IPS-18c (cell line): ENCODE measurements at regions not wholly inside any gene's neighbourhood (a gene's known extent, or its start where the extent isn't known, plus 50 kb on each side); places are given as distances from the start of the nearest gene placed in this dataset.
"Not testable (repeated sequence)": the region's sequence is repeated elsewhere in the genome, so short reads cannot be mapped to it uniquely, and the experiment has no call there.

Experiments
- H3K4me3 ChIP-seq: 2 replicates; pipeline ENCODE4 v1.7.0; 2013; ENCODE audit warnings: low read depth, mild to moderate bottlenecking, low read length, moderate library complexity; ENCODE audit not compliant: insufficient read depth
- H3K9me3 ChIP-seq: one replicate; pipeline ENCODE4 v1.6.1; 2013; ENCODE audit warnings: mild to moderate bottlenecking, low read length, moderate library complexity; ENCODE audit not compliant: control insufficient read depth, insufficient read depth

GRCh38 chr21:13969002-13969401, 241.8 kb downstream of the LIPI start:
- H3K4me3 ChIP-seq, H3K9me3 ChIP-seq: not testable (repeated sequence)

- not testable (repeated sequence) for H3K4me3 ChIP-seq, H3K9me3 ChIP-seq
Observed at GRCh38 chr21:13963259-13963658, 247.5 kb downstream of the LIPI start.

GRCh38 chr21:13937236-13937635, 273.5 kb downstream of the LIPI start:
- Histone ChIP-seq H3K9me3 (peaks cover 10% of the 10 kb centered on the region), H3K4me3 (no peak overlapping the region)

GRCh38 chr21:13936033-13936937, 274.5 kb downstream of the LIPI start:
- not testable (repeated sequence) for H3K9me3 ChIP-seq, H3K4me3 ChIP-seq

GRCh38 chr21:13935396-13936032, 275.2 kb downstream of the LIPI start:
- H3K9me3 ChIP-seq, H3K4me3 ChIP-seq: not testable (repeated sequence)

DNA sequence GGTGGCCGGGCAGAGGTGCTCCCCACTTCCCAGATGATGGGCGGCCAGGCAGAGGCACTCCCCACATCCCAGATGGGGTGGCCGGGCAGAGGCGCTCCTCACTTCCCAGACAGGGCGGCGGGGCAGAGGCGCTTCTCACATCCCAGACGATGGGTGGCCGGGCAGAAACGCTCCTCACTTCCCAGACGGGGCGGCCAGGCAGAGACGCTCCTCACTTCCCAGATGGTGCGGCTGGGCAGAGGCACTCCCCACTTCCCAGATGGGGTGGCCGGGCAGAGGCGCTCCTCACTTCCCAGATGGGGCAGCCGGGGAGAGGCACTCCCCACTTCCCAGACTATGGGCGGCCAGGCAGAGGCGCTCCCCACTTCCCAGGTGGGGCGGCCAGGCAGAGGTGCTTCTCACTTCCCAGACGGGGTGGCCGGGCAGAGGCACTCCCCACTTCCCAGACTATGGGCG, 275.8 kb downstream of the LIPI start:
- H3K9me3 ChIP-seq, H3K4me3 ChIP-seq: not testable (repeated sequence)

- H3K9me3 ChIP-seq, H3K4me3 ChIP-seq: not testable (repeated sequence)
Observed at GRCh38 chr21:13923175-13923574, 287.6 kb downstream of the LIPI start.

GRCh38 chr21:13921455-13921854, 289.3 kb downstream of the LIPI start:
- H3K9me3 ChIP-seq, H3K4me3 ChIP-seq: not testable (repeated sequence)

DNA sequence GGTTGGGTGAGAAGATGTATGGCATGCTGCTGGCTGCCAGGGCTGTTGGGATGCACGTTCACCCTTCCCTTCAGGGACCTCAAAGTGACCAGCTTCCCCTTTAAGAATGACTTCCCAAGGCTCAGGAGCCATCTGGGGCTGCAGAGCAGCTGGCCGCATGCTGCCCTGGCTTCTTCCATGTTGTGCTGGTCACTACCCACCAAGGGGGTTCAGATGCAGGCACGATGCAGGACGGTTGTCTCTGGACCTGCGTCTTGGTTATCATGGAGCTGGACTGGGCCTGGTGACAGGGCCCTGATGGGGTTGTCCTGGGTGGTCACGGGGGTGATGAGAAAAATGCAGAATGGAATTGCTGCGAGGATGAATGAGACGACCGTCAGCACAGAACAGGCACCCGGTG, 297.8 kb downstream of the POTED start:
- not testable (repeated sequence) for H3K4me3 ChIP-seq, H3K9me3 ChIP-seq

DNA sequence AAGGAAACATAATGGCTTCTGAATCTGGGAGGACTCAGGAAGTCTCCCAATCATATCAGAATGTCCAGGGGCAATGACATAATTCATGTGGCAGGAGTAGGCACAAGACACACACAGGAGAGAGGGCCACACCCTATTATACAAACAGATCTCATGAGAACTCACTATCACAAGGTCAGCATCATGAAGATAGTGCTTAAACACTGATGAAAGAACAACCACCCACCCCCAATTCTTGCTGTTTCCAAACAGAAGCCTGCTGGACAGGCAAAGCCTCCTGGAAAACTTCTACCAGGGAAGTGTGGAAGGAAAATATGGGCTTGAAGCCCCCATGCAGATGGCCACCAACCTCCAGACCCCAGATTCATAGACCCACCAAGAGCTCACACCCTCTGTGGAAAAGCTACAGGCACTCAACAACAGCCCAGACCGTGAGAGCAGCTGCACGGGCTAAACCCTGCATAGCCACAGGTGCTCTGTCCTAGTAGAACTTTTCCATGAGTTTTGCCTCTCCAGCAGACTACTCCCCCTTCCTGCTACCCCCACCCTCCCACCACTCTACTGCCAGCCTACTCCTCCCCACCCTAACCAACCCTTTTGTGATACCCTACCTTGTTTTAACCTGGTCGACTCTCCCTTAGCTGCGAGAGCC, 287.1 kb downstream of the POTED start:
- H3K4me3 ChIP-seq, H3K9me3 ChIP-seq: not testable (repeated sequence)

GRCh38 chr21:13893617-13894016, 284.0 kb downstream of the POTED start:
- not testable (repeated sequence) for H3K9me3 ChIP-seq, H3K4me3 ChIP-seq

GRCh38 chr21:13893025-13893424, 283.4 kb downstream of the POTED start:
- H3K4me3 ChIP-seq = not testable (repeated sequence)

GRCh38 chr21:13892146-13892751, 282.7 kb downstream of the POTED start:
- not testable (repeated sequence) for H3K9me3 ChIP-seq, H3K4me3 ChIP-seq

More at GRCh38 chr21:13893025-13893424, 283.4 kb downstream of the POTED start:
- H3K9me3 ChIP-seq = not testable (repeated sequence)

DNA sequence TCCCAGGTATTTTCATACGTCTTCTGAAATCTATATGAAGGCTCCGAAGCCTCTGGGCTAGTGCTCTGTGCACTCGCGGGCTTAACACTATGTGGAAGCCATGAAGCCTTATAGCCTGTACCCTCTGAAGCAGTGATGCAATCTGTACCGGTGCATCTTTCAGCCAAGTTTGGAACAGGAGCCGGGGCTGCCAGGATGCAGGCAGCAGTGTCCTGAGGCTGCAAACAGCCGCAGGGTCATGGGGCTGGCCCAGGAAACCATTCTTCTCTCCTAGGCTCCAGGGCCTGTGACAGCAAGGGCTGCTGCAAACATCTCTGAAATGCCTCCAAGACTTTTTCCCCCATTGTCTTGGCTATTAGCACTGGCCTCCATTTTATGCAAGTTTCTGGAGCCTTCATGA, 279.6 kb downstream of the POTED start:
- H3K4me3 ChIP-seq, H3K9me3 ChIP-seq: not testable (repeated sequence)

- H3K4me3 ChIP-seq = not testable (repeated sequence)
- H3K9me3 ChIP-seq = peaks cover 15% of the 10 kb centered on the region
Observed at GRCh38 chr21:13883641-13884395, 274.2 kb downstream of the POTED start.

DNA sequence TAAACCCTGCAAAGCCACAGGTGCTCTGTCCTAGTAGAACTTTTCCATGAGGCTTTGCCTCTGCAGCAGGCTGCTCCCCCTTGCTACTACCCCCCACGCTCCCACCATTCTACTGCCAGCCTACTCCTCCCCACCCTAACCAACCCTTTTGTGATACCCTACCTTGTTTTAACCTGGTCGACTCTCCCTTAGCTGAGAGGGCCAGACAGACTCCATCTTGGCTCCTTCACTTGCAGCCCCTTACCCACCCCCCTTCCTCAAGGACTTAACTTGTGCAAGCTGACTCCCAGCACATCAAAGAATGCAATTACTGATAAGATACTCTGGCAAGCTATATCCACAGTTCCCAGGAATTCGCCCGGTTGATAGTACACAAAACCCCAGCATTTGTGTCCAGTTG, 267.9 kb downstream of the POTED start:
- H3K9me3 ChIP-seq = peaks cover 20% of the 10 kb centered on the region
- not testable (repeated sequence) for H3K4me3 ChIP-seq

- peaks cover 17% of the 10 kb centered on the region for H3K9me3 ChIP-seq
- not testable (repeated sequence) for H3K4me3 ChIP-seq
Observed at GRCh38 chr21:13876999-13877398, 267.4 kb downstream of the POTED start.
